B cell (primary cell): ENCODE measurements at regions not wholly inside any gene's neighbourhood (a gene's known extent, or its start where the extent isn't known, plus 50 kb on each side); places are given as distances from the start of the nearest gene placed in this dataset.

Experiments used
- CTCF ChIP-seq: fragments of 200-600 bp; IDR thresholded peaks from one replicate; pipeline ENCODE4 v1.8.0; 2022; ENCODE audit warnings: antibody characterized with exemption, mild to moderate bottlenecking
- EZH2 ChIP-seq: IDR thresholded peaks from 2 replicates; pipeline ENCODE4 v1.6.1; 2012; ENCODE audit warnings: borderline replicate concordance, low read depth, mild to moderate bottlenecking, moderate library complexity, low read length; ENCODE audit not compliant: insufficient read depth, poor library complexity, severe bottlenecking

- no peak for TF ChIP-seq CTCF
- no peak for TF ChIP-seq EZH2
These were observed 368.0 kb downstream of the ALG10 start for GRCh38 chr12:34390171-34390841.
